Vagina (tissue), 2 donors: ENCODE measurements at regions not wholly inside any gene's neighbourhood (a gene's known extent, or its start where the extent isn't known, plus 50 kb on each side); places are given as distances from the start of the nearest gene placed in this dataset.
"Not testable (repeated sequence)": the region's sequence is repeated elsewhere in the genome, so short reads cannot be mapped to it uniquely, and the experiment has no call there.

Experiments
- DNase-seq, 2 donors: peaks; one replicate each; pipeline ENCODE4 v3.0.0-alpha.2; 2017; ENCODE audit errors: extremely low spot score in 2 of 2
- H3K27ac ChIP-seq: fragments of 200-600 bp; sonication (generic); one replicate; pipeline ENCODE4 v1.5.1; 2019
- H3K27me3 ChIP-seq: fragments of 200-600 bp; sonication (generic); one replicate; pipeline ENCODE4 v1.5.1; 2019
- H3K36me3 ChIP-seq, 2 donors: fragments of 200-600 bp; sonication (generic); one replicate each; pipeline ENCODE4 v1.5.1; 2017 to 2019
- H3K4me1 ChIP-seq: fragments of 200-600 bp; sonication (generic); one replicate; pipeline ENCODE4 v1.5.1; 2019
- H3K4me3 ChIP-seq, 2 donors: fragments of 200-600 bp; sonication (generic); 1 replicate in 1 of 2; 2 replicates in 1 of 2; pipeline ENCODE4 v1.5.1; 2016 to 2019
- H3K9me3 ChIP-seq: fragments of 200-600 bp; sonication (generic); one replicate; pipeline ENCODE4 v1.5.1; 2019
- CTCF ChIP-seq, 3 experiments: fragments of 450-650 bp in 2 of 3; fragments of 200-600 bp in 1 of 3; sonication (generic) in 1 of 3; IDR thresholded peaks; one replicate each; pipeline ENCODE4 v1.5.1; 2017 to 2019; ENCODE audit warnings: antibody characterized with exemption in 3 of 3, mild to moderate bottlenecking in 2 of 3, moderate library complexity in 2 of 3
- POLR2A ChIP-seq, 2 donors: fragments of 450-650 bp; IDR thresholded peaks; one replicate each; pipeline ENCODE4 v1.6.1; 2017; ENCODE audit warnings: antibody characterized with exemption in 2 of 2, mild to moderate bottlenecking in 2 of 2, moderate library complexity in 2 of 2
- POLR2AphosphoS5 ChIP-seq, 2 donors: sonication (generic); formaldehyde crosslinking; IDR thresholded peaks; one replicate each; pipeline ENCODE4 v1.9.0; 2017; ENCODE audit warnings: antibody characterized with exemption in 2 of 2, mild to moderate bottlenecking in 2 of 2, low read depth in 1 of 2; ENCODE audit not compliant: insufficient read depth in 1 of 2
- intact Hi-C: fragments of 100-400 bp; cut with DNase I; formaldehyde crosslinking; loops from one replicate; pipeline ENCODE4 v1.15.1; 2023

- no peak overlapping the region for H3K27ac ChIP-seq
- no peak overlapping the region for H3K4me3 ChIP-seq
- H3K27me3 ChIP-seq, result no peaks in the 10 kb centered on the region
- peaks cover 15% of the 10 kb centered on the region for H3K4me1 ChIP-seq
- no peaks in the 10 kb centered on the region for H3K36me3 ChIP-seq
- peaks cover 4% of the 10 kb centered on the region for H3K9me3 ChIP-seq
- no peak for DNase-seq
- intact Hi-C loops, result no loop called here
- TF ChIP-seq POLR2A (IDR thresholded peaks at IDR 0.05), result no peak
- no peak for TF ChIP-seq POLR2AphosphoS5 (IDR thresholded peaks at IDR 0.05; ENCODE audit: insufficient read depth in 1 of 2, low read depth in 1 of 2)
- TF ChIP-seq CTCF (IDR thresholded peaks at IDR 0.05), result no peak
Measured at GRCh38 chr3:153396581-153396980, 234.6 kb downstream of the RAP2B start.

- TF ChIP-seq CTCF (IDR thresholded peaks at IDR 0.05), result no peak
- TF ChIP-seq POLR2A (IDR thresholded peaks at IDR 0.05), result no peak
- TF ChIP-seq POLR2AphosphoS5 (IDR thresholded peaks at IDR 0.05; ENCODE audit: insufficient read depth in 1 of 2, low read depth in 1 of 2), result no peak
- no peaks in the 10 kb centered on the region for H3K36me3 ChIP-seq
- no peak overlapping the region for H3K4me3 ChIP-seq
- peaks cover 15% of the 10 kb centered on the region for H3K4me1 ChIP-seq
- no peaks in the 10 kb centered on the region for H3K27me3 ChIP-seq
- intact Hi-C loops, result no loop called here
- no peak overlapping the region for H3K27ac ChIP-seq
- peaks cover 4% of the 10 kb centered on the region for H3K9me3 ChIP-seq
- no peak for DNase-seq
Measured at GRCh38 chr3:153397794-153398193, 235.8 kb downstream of the RAP2B start.

- intact Hi-C loops, result no loop called here
- Histone ChIP-seq H3K4me3 (no peak overlapping the region), H3K27ac (no peak overlapping the region)
Measured at GRCh38 chr3:153399636-153400035, 237.6 kb downstream of the RAP2B start.

GRCh38 chr3:153400641-153401040, 238.6 kb downstream of the RAP2B start:
- Histone ChIP-seq H3K27ac (no peak overlapping the region), H3K27me3 (no peaks in the 10 kb centered on the region), H3K4me1 (peaks cover 15% of the 10 kb centered on the region), H3K4me3 (no peak overlapping the region), H3K9me3 (no peaks in the 10 kb centered on the region), H3K36me3 (no peaks in the 10 kb centered on the region)
- TF ChIP-seq POLR2AphosphoS5 (IDR thresholded peaks at IDR 0.05; ENCODE audit: insufficient read depth in 1 of 2, low read depth in 1 of 2) (peak in 1 of 2 donors; percentile 7), POLR2A (IDR thresholded peaks at IDR 0.05) (no peak)
- no peak for DNase-seq
- intact Hi-C loops, result no loop called here

More at GRCh38 chr3:153399636-153400035, 237.6 kb downstream of the RAP2B start:
- Histone ChIP-seq H3K36me3 (no peaks in the 10 kb centered on the region), H3K27me3 (no peaks in the 10 kb centered on the region), H3K9me3 (no peaks in the 10 kb centered on the region), H3K4me1 (peaks cover 15% of the 10 kb centered on the region)
- no peak for TF ChIP-seq POLR2AphosphoS5 (IDR thresholded peaks at IDR 0.05; ENCODE audit: insufficient read depth in 1 of 2, low read depth in 1 of 2)
- TF ChIP-seq CTCF (IDR thresholded peaks at IDR 0.05), result no peak
- no peak for TF ChIP-seq POLR2A (IDR thresholded peaks at IDR 0.05)
- no peak for DNase-seq

GRCh38 chr3:153404157-153404556, 242.1 kb downstream of the RAP2B start:
- Histone ChIP-seq H3K27ac (no peak overlapping the region), H3K4me1 (peaks cover 12% of the 10 kb centered on the region), H3K36me3 (no peaks in the 10 kb centered on the region), H3K27me3 (no peaks in the 10 kb centered on the region), H3K4me3 (no peak overlapping the region), H3K9me3 (no peaks in the 10 kb centered on the region)
- DNase-seq, result no peak
- no peak for TF ChIP-seq POLR2A (IDR thresholded peaks at IDR 0.05)
- no peak for TF ChIP-seq POLR2AphosphoS5 (IDR thresholded peaks at IDR 0.05; ENCODE audit: insufficient read depth in 1 of 2, low read depth in 1 of 2)
- no peak for TF ChIP-seq CTCF (IDR thresholded peaks at IDR 0.05)
- intact Hi-C loops, result no loop called here

GRCh38 chr3:153405320-153405719, 243.3 kb downstream of the RAP2B start:
- intact Hi-C loops, H3K27me3 ChIP-seq, DNase-seq, H3K9me3 ChIP-seq, H3K4me3 ChIP-seq, H3K27ac ChIP-seq, H3K36me3 ChIP-seq, H3K4me1 ChIP-seq: not testable (repeated sequence)
